Loucy (cell line): ENCODE measurements at regions not wholly inside any gene's neighbourhood (a gene's known extent, or its start where the extent isn't known, plus 50 kb on each side); places are given as distances from the start of the nearest gene placed in this dataset.

ENCODE experiments used
- CTCF ChIP-seq: fragments of 200-600 bp; sonication (generic); conservative IDR thresholded peaks from 2 replicates; pipeline ENCODE4 v1.5.1; 2014; ENCODE audit warnings: mild to moderate bottlenecking, antibody characterized with exemption, low read length
- EZH2phosphoT487 ChIP-seq: fragments of 200-600 bp; IDR thresholded peaks from 2 replicates; pipeline ENCODE4 v1.6.1; 2018; ENCODE audit warnings: antibody characterized with exemption, mild to moderate bottlenecking, moderate library complexity, borderline replicate concordance

- no peak for TF ChIP-seq CTCF
- no peak for TF ChIP-seq EZH2phosphoT487
Measured at GRCh38 chr18:38497266-38497665, 931.7 kb upstream of the CELF4 start.
